SU-DHL-6 (cell line): ENCODE measurements at regions not wholly inside any gene's neighbourhood (a gene's known extent, or its start where the extent isn't known, plus 50 kb on each side); places are given as distances from the start of the nearest gene placed in this dataset.
A peak's percentile ranks its signal among the peaks of the same experiment; 100 is the strongest.

Experiments used
- H2AFZ ChIP-seq: fragments of 200-600 bp; sonication (generic); 2 replicates; pipeline ENCODE4 v1.6.1; 2014; ENCODE audit warnings: low read depth, mild to moderate bottlenecking, moderate library complexity, mixed read lengths, antibody characterized with exemption, low read length; ENCODE audit not compliant: severe bottlenecking
- H3F3A ChIP-seq: fragments of 200-600 bp; shearing (Covaris generic); 2 replicates; pipeline ENCODE4 v1.6.0; 2016; ENCODE audit warnings: antibody characterized with exemption, mild to moderate bottlenecking; ENCODE audit not compliant: insufficient read depth
- H3K27ac ChIP-seq: fragments of 200-600 bp; sonication (generic); 2 replicates; pipeline ENCODE4 v1.5.1; 2016; ENCODE audit warnings: low read depth, mild to moderate bottlenecking, low read length, moderate library complexity, mixed read lengths
- H3K27me3 ChIP-seq: fragments of 200-600 bp; sonication (generic), shearing (Covaris generic); 2 replicates; pipeline ENCODE4 v1.6.0; 2014; ENCODE audit warnings: mild to moderate bottlenecking, low read length
- H3K36me3 ChIP-seq: fragments of 200-600 bp; sonication (generic); 2 replicates; pipeline ENCODE4 v1.6.1; 2014; ENCODE audit warnings: mild to moderate bottlenecking, low read length, mixed read lengths
- H3K4me2 ChIP-seq: fragments of 300-600, 200-600 bp; shearing (Covaris generic), sonication (generic); 2 replicates; pipeline ENCODE4 v1.6.0; 2014; ENCODE audit warnings: low read length, low read depth, mild to moderate bottlenecking; ENCODE audit not compliant: poor library complexity, severe bottlenecking
- H3K4me3 ChIP-seq: fragments of 200-600 bp; sonication (generic); 2 replicates; pipeline ENCODE4 v1.5.1; 2014; ENCODE audit warnings: antibody characterized with exemption, low read length, mild to moderate bottlenecking, mixed read lengths; ENCODE audit not compliant: insufficient read depth, poor library complexity, severe bottlenecking
- H3K79me2 ChIP-seq: fragments of 200-600 bp; sonication (generic); 2 replicates; pipeline ENCODE4 v1.6.1; 2014; ENCODE audit warnings: mild to moderate bottlenecking, low read length, moderate library complexity; ENCODE audit not compliant: insufficient read depth
- H3K9ac ChIP-seq: fragments of 200-600 bp; sonication (generic); 2 replicates; pipeline ENCODE4 v1.7.0; 2014; ENCODE audit warnings: mild to moderate bottlenecking, low read length
- H3K9me2 ChIP-seq: fragments of 200-600 bp; sonication (generic); replicated peaks from 2 replicates; pipeline ENCODE4 v1.6.1; 2014; ENCODE audit warnings: low read length; ENCODE audit not compliant: insufficient read depth
- H3K9me3 ChIP-seq: fragments of 200-600 bp; sonication (generic); 2 replicates; pipeline ENCODE4 v1.6.1; 2014; ENCODE audit warnings: low read length, mixed read lengths; ENCODE audit not compliant: insufficient read depth
- H4K20me1 ChIP-seq: fragments of 200-600 bp; sonication (generic); 2 replicates; pipeline ENCODE4 v1.6.1; 2014; ENCODE audit warnings: low read depth, mild to moderate bottlenecking, antibody characterized with exemption, low read length, moderate library complexity, mixed read lengths
- EZH2phosphoT487 ChIP-seq: fragments of 200-600 bp; sonication (generic), shearing (Covaris generic); conservative IDR thresholded peaks from 2 replicates; pipeline ENCODE4 v1.6.1; 2018; ENCODE audit warnings: mild to moderate bottlenecking, antibody characterized with exemption, low read length, moderate library complexity, mixed read lengths
- TF ChIP-seq, protein P1 (sequence below): fragments of 200-600 bp; sonication (generic); IDR thresholded peaks from one replicate; pipeline ENCODE4 v1.5.1; 2017; ENCODE audit warnings: antibody characterized with exemption, mild to moderate bottlenecking, low read length, moderate library complexity; ENCODE audit not compliant: insufficient read depth, poor library complexity, severe bottlenecking

- Histone ChIP-seq H3K79me2 (no peaks in the 10 kb centered on the region), H3K27ac (no peak overlapping the region), H3K9me3 (no peaks in the 10 kb centered on the region), H3F3A (no peaks in the 10 kb centered on the region), H4K20me1 (no peaks in the 10 kb centered on the region), H2AFZ (no peak overlapping the region), H3K36me3 (no peaks in the 10 kb centered on the region), H3K9ac (no peak overlapping the region), H3K4me3 (no peak overlapping the region), H3K4me2 (no peak overlapping the region), H3K9me2 (no peaks in the 10 kb centered on the region), H3K27me3 (no peaks in the 10 kb centered on the region)
- TF ChIP-seq, protein P1, sequence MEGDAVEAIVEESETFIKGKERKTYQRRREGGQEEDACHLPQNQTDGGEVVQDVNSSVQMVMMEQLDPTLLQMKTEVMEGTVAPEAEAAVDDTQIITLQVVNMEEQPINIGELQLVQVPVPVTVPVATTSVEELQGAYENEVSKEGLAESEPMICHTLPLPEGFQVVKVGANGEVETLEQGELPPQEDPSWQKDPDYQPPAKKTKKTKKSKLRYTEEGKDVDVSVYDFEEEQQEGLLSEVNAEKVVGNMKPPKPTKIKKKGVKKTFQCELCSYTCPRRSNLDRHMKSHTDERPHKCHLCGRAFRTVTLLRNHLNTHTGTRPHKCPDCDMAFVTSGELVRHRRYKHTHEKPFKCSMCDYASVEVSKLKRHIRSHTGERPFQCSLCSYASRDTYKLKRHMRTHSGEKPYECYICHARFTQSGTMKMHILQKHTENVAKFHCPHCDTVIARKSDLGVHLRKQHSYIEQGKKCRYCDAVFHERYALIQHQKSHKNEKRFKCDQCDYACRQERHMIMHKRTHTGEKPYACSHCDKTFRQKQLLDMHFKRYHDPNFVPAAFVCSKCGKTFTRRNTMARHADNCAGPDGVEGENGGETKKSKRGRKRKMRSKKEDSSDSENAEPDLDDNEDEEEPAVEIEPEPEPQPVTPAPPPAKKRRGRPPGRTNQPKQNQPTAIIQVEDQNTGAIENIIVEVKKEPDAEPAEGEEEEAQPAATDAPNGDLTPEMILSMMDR, result no peak
Observed at GRCh38 chr3:191119415-191120295, 79.4 kb upstream of the OSTN start.

DNA sequence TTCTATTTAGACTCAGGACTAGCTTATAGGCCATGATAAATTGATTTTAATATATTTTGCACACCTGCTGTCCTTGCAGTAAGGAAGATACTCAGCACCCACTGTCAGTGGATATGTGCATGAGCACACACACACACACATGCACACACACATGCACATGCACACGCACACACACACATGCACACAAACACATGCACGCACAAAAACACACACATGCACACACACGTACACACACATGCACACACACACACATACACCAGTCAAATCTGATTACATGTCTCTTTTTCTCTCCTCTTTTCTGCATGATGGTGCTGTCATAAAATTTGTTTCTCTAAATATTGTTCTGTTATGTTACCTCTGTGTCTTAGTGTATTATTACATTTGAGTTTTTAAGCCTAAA, 87.3 kb upstream of the OSTN start:
- TF ChIP-seq, protein P1, result no peak
- no peak for TF ChIP-seq EZH2phosphoT487
- Histone ChIP-seq H3F3A (no peaks in the 10 kb centered on the region), H3K9me2 (no peaks in the 10 kb centered on the region), H3K4me3 (no peak overlapping the region), H3K4me2 (no peak overlapping the region), H3K79me2 (no peaks in the 10 kb centered on the region), H3K9ac (no peak overlapping the region), H3K27me3 (0 out of 2 replicates have a peak, but pooled peaks cover 3% of the 10 kb centered on the region), H3K9me3 (no peaks in the 10 kb centered on the region), H4K20me1 (no peaks in the 10 kb centered on the region), H3K27ac (no peak overlapping the region), H2AFZ (no peak overlapping the region), H3K36me3 (no peaks in the 10 kb centered on the region)

DNA sequence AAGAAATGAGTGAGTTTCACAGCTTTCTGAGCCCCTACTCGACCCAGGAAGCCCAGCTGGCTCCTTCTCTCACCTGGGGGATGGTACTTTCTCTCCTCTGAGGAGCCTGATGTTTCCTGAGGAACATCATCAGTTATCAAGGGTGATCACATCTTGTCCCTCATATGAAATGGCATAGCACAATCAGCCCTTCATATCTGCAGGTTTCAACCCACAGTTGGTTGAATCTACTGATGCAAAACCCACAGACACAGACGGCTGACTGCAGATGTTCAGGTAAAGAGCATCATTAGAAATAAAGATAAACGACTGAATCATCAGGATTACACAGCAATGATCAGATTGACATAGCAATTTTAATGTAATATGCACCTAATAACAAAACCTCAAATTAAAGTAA, 93.6 kb upstream of the OSTN start:
- Histone ChIP-seq H3K9me2 (no peaks in the 10 kb centered on the region), H3K9me3 (no peaks in the 10 kb centered on the region), H3K27ac (no peak overlapping the region), H3K27me3 (no peaks in the 10 kb centered on the region), H3K9ac (no peak overlapping the region), H2AFZ (no peak overlapping the region), H3K79me2 (no peaks in the 10 kb centered on the region), H3F3A (no peaks in the 10 kb centered on the region), H4K20me1 (no peaks in the 10 kb centered on the region), H3K4me3 (no peak overlapping the region), H3K36me3 (no peaks in the 10 kb centered on the region), H3K4me2 (peak overlapping the region; percentile 15)
- TF ChIP-seq EZH2phosphoT487, result no peak
- TF ChIP-seq, protein P1, result no peak
